ENCODE measurements at regions not wholly inside any gene's neighbourhood (a gene's known extent, or its start where the extent isn't known, plus 50 kb on each side); places are given as distances from the start of the nearest gene placed in this dataset.

DNA sequence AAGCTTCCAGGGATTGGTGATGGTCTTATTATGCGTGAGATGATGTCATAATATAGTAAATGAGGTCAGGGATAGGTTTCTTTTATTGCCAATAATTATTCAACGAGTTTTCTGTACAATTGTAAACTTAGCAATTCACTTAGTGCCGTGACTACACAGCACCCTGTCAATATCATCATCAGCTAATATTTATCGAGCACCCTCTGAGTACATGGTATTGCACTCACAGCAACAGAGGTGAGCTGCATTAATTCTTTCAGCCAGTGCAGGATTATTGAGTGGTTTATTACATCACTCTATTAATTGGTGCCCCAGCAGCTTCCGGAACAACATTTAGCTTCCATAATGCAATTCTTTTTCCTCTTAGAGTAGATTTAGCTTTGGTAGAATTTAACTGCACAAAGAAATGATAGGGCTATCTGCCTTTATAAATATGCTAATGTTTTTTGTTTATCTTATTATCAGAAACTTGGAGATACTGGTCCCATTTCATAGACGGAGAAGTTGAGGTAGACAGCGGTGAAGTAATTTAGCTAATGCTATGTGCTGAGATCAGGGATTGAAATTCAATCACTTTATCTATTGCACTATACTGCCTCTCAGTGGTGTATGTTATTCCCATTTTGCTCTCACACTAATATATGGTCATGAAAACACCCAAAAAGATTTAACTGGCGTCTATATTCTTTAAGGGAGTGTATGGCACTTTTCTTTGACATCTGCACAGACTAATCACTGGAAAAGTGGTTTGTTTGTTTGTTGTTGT lies 726.1 kb upstream of the WWC1 start:
- 0 out of 3 replicates have a peak, but pooled peaks have one; percentile 24 for ATAC-seq
- 30% methylated on average over 8 of the region's 8 CpGs for WGBS (ENCODE audit: insufficient coverage, insufficient replicate concordance, low lambda C conversion rate, missing lambda C conversion rate)
- ChIA-PET RAD21 (ENCODE audit: unreplicated experiment) (interaction anchor here (1.3 kb wide), 1 partner anchor 516 kb away, joined by 3 read pairs; no protein-coding TSS in a partner anchor), SMC1A (ENCODE audit: uncharacterized antibody, unreplicated experiment) (interaction anchor here (0.9 to 1.1 kb wide), 3 partner anchors 9 to 303 kb away, joined by 3 to 4 read pairs (median 4); no protein-coding TSS in a partner anchor), POLR2A (no interaction called here), CTCF (interaction anchor here (0.8 kb wide), 1 partner anchor 303 kb away, joined by 3 read pairs; no protein-coding TSS in a partner anchor)
- no peaks in the 10 kb centered on the region for H3K4me1 ChIP-seq (ENCODE audit: control insufficient read depth, insufficient read depth, low read length)
- intact Hi-C loops (cut with micrococcal nuclease; ENCODE audit: unreplicated experiment), result no loop called here
- H3K9me3 ChIP-seq (replicated peaks; ENCODE audit: control insufficient read depth, insufficient read depth, low read length), result no peaks in the 10 kb centered on the region
- H3K4me3 ChIP-seq, result no peak overlapping the region
- H3K79me2 ChIP-seq (ENCODE audit: control insufficient read depth, insufficient read depth, low read length), result no peaks in the 10 kb centered on the region
- in situ Hi-C loops (cut with MboI), result no loop called here
- no peak overlapping the region for H3K4me2 ChIP-seq (ENCODE audit: control insufficient read depth, insufficient read depth)
- BruUV-seq (replicated peaks), result no TSS peak
- no peak overlapping the region for H3K9ac ChIP-seq (ENCODE audit: control insufficient read depth, insufficient read depth, low read length)
- no peak for TF ChIP-seq ZBED1 (IDR thresholded peaks at IDR 0.05; ENCODE audit: borderline replicate concordance)
- TF ChIP-seq RAD21 (IDR thresholded peaks at IDR 0.05; ENCODE audit: insufficient read depth, low read depth, low read length), result no peak
- TF ChIP-seq SRF (IDR thresholded peaks at IDR 0.05; ENCODE audit: low read depth in 2 of 2, low read length in 2 of 2), result no peak
- no peak for TF ChIP-seq JUNB (IDR thresholded peaks at IDR 0.05)
- TF ChIP-seq ZNF274 (IDR thresholded peaks at IDR 0.05; ENCODE audit: insufficient read depth, insufficient read length), result no peak
- TF ChIP-seq NFYB (IDR thresholded peaks at IDR 0.05; ENCODE audit: insufficient read depth, low read depth, low read length), result no peak
- TF ChIP-seq YBX1 (IDR thresholded peaks at IDR 0.05), result no peak
- no peak for TF ChIP-seq SIN3A (IDR thresholded peaks at IDR 0.05; ENCODE audit: low read depth, low read length)
- no peak for TF ChIP-seq DPF2 (IDR thresholded peaks at IDR 0.05)
- TF ChIP-seq, protein P1, sequence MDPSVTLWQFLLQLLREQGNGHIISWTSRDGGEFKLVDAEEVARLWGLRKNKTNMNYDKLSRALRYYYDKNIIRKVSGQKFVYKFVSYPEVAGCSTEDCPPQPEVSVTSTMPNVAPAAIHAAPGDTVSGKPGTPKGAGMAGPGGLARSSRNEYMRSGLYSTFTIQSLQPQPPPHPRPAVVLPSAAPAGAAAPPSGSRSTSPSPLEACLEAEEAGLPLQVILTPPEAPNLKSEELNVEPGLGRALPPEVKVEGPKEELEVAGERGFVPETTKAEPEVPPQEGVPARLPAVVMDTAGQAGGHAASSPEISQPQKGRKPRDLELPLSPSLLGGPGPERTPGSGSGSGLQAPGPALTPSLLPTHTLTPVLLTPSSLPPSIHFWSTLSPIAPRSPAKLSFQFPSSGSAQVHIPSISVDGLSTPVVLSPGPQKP (IDR thresholded peaks at IDR 0.05; ENCODE audit: low read depth, low read length), result no peak
- TF ChIP-seq FOXM1 (IDR thresholded peaks at IDR 0.05; ENCODE audit: low read depth, low read length), result no peak
- TF ChIP-seq IRF4 (IDR thresholded peaks at IDR 0.05; ENCODE audit: low read depth, low read length), result no peak
- TF ChIP-seq, protein P2, sequence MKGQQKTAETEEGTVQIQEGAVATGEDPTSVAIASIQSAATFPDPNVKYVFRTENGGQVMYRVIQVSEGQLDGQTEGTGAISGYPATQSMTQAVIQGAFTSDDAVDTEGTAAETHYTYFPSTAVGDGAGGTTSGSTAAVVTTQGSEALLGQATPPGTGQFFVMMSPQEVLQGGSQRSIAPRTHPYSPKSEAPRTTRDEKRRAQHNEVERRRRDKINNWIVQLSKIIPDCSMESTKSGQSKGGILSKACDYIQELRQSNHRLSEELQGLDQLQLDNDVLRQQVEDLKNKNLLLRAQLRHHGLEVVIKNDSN (IDR thresholded peaks at IDR 0.05; ENCODE audit: borderline replicate concordance, extremely low read length, insufficient read depth, low read depth, low read length), result no peak
- no peak for TF ChIP-seq RFX5 (IDR thresholded peaks at IDR 0.05; ENCODE audit: low read depth, low read length)
- TF ChIP-seq MYB (IDR thresholded peaks at IDR 0.05; ENCODE audit: borderline replicate concordance, low read depth, low read length), result no peak
- no peak for TF ChIP-seq TCF3 (IDR thresholded peaks at IDR 0.05; ENCODE audit: borderline replicate concordance, insufficient read depth, low read depth, low read length)
- TF ChIP-seq POLR2A (IDR thresholded peaks at IDR 0.05; ENCODE audit: low read depth, low read length), result no peak
- TF ChIP-seq NFYA (IDR thresholded peaks at IDR 0.05; ENCODE audit: borderline replicate concordance, low read depth, low read length), result no peak
- TF ChIP-seq EGR1 (IDR thresholded peaks at IDR 0.05; ENCODE audit: borderline replicate concordance in 1 of 2, low read depth in 2 of 2, low read length in 2 of 2), result no peak
- TF ChIP-seq BACH1 (IDR thresholded peaks at IDR 0.05; ENCODE audit: borderline replicate concordance), result no peak
- no peaks in the 10 kb centered on the region for H4K20me1 ChIP-seq (ENCODE audit: control insufficient read depth, insufficient read depth)
- no peaks in the 10 kb centered on the region for H3K36me3 ChIP-seq (ENCODE audit: control insufficient read depth in 2 of 2, insufficient read depth in 2 of 2, low read length in 1 of 2)
- FAIRE-seq, result no peak
- no peak for DNase-seq (ENCODE audit: low read depth, low spot score)
- H3K27me3 ChIP-seq (replicated peaks in 1 of 2; ENCODE audit: control insufficient read depth in 2 of 2, insufficient read depth in 2 of 2, low read length in 1 of 2), result no peaks in the 10 kb centered on the region; a peak in 1 of 4 replicates
- no peak overlapping the region for H3K27ac ChIP-seq (ENCODE audit: control insufficient read depth, insufficient read depth)
- H2AFZ ChIP-seq (ENCODE audit: control insufficient read depth, low read depth, low read length), result no peak overlapping the region

Measured in GM12878 (cell line).